Smooth muscle cell (in vitro differentiated cells): ENCODE measurements at regions not wholly inside any gene's neighbourhood (a gene's known extent, or its start where the extent isn't known, plus 50 kb on each side); places are given as distances from the start of the nearest gene placed in this dataset. TPM values are rescaled to one million over a fixed set of nuclear protein-coding genes. Genes with fewer than 3 reads are reported as not detected.

Experiments used
- DNase-seq: peaks from one replicate; lab custom pipeline; 2025; ENCODE audit not compliant: unreplicated experiment; lab: John Stamatoyannopoulos, UW
- H2AFZ ChIP-seq: fragments of 200-600 bp; sonication (generic); 2 replicates; pipeline ENCODE4 v1.6.0; 2016; ENCODE audit warnings: antibody characterized with exemption, low read depth, mild to moderate bottlenecking
- H3F3A ChIP-seq: fragments of 200-600 bp; sonication (generic); 2 replicates; pipeline ENCODE4 v1.6.0; 2017; ENCODE audit warnings: antibody characterized with exemption, low read depth
- H3K27ac ChIP-seq: fragments of 200-600 bp; sonication (generic); 2 replicates; pipeline ENCODE4 v1.5.1; 2016; ENCODE audit warnings: low read depth, mild to moderate bottlenecking
- H3K27me3 ChIP-seq: fragments of 200-600 bp; sonication (generic); 2 replicates; pipeline ENCODE4 v1.6.1; 2016; ENCODE audit warnings: low read depth, mild to moderate bottlenecking
- H3K36me3 ChIP-seq: fragments of 200-600 bp; sonication (generic); 2 replicates; pipeline ENCODE4 v1.5.1; 2016; ENCODE audit warnings: low read depth
- H3K4me1 ChIP-seq: fragments of 200-600 bp; sonication (generic); 2 replicates; pipeline ENCODE4 v1.5.1; 2016; ENCODE audit warnings: low read depth
- H3K4me2 ChIP-seq: fragments of 200-600 bp; sonication (generic); 2 replicates; pipeline ENCODE4 v1.6.0; 2016; ENCODE audit warnings: mild to moderate bottlenecking
- H3K4me3 ChIP-seq: fragments of 200-600 bp; sonication (generic); 2 replicates; pipeline ENCODE4 v1.5.1; 2016; ENCODE audit warnings: mild to moderate bottlenecking
- H3K79me2 ChIP-seq: fragments of 200-600 bp; sonication (generic); 2 replicates; pipeline ENCODE4 v1.6.0; 2016; ENCODE audit warnings: low read depth, mild to moderate bottlenecking
- H3K9ac ChIP-seq: fragments of 200-600 bp; sonication (generic); 2 replicates; pipeline ENCODE4 v1.6.0; 2016; ENCODE audit warnings: low read depth
- H3K9me3 ChIP-seq: fragments of 200-600 bp; sonication (generic); replicated peaks from 2 replicates; pipeline ENCODE4 v1.5.1; 2016; ENCODE audit warnings: low read depth
- H4K20me1 ChIP-seq: fragments of 200-600 bp; sonication (generic); 2 replicates; pipeline ENCODE4 v1.6.0; 2016; ENCODE audit warnings: low read depth
- CTCF ChIP-seq: fragments of 200-600 bp; sonication (generic); IDR thresholded peaks from 2 replicates; pipeline ENCODE4 v1.5.1; 2017; ENCODE audit warnings: borderline replicate concordance, mild to moderate bottlenecking, antibody characterized with exemption; ENCODE audit not compliant: insufficient read depth, poor library complexity, severe bottlenecking
- small RNA-seq: library from RNA; depleted of rRNA; stranded (forward); fragments of <200 nt; gene quantifications from one replicate; pipeline ENCODE3, GENCODE V24; 2014

GRCh38 chr6:102298051-102298450 is 904.5 kb downstream of the GRIK2 start:
- H3K27ac ChIP-seq, result no peak overlapping the region
- H3K9me3 ChIP-seq, result no peaks in the 10 kb centered on the region
- H3K4me1 ChIP-seq, result no peaks in the 10 kb centered on the region
- H3K9ac ChIP-seq, result no peak overlapping the region
- H3K4me3 ChIP-seq, result no peak overlapping the region
- no peaks in the 10 kb centered on the region for H3K27me3 ChIP-seq
- no peak overlapping the region for H3K4me2 ChIP-seq
- DNase-seq, result no peak
- no peaks in the 10 kb centered on the region for H4K20me1 ChIP-seq
- no peaks in the 10 kb centered on the region for H3K36me3 ChIP-seq
- H3K79me2 ChIP-seq, result no peaks in the 10 kb centered on the region
- no peak for TF ChIP-seq CTCF
- no peak overlapping the region for H2AFZ ChIP-seq
- no peaks in the 10 kb centered on the region for H3F3A ChIP-seq

Small RNAs in the stretch of these regions (small RNA-seq; reads per million reads assigned to genes)
- not detected for gene RF00438
